ENCODE measurements at regions not wholly inside any gene's neighbourhood (a gene's known extent, or its start where the extent isn't known, plus 50 kb on each side); places are given as distances from the start of the nearest gene placed in this dataset.
"Not testable (repeated sequence)": the region's sequence is repeated elsewhere in the genome, so short reads cannot be mapped to it uniquely, and the experiment has no call there.

GRCh38 chr1:188827400-188827799, 1650.3 kb downstream of the BRINP3 start:
- no peak overlapping the region for H3K4me3 Mint-ChIP-seq
- no peaks in the 10 kb centered on the region for H3K27me3 Mint-ChIP-seq
- no peak overlapping the region for H3K27ac Mint-ChIP-seq
- H3K9me3 Mint-ChIP-seq (ENCODE audit: low read depth), result peaks cover 6% of the 10 kb centered on the region
- no peaks in the 10 kb centered on the region for H3K36me3 Mint-ChIP-seq
- no peak for ATAC-seq
- no peaks in the 10 kb centered on the region for H3K4me1 Mint-ChIP-seq
- DNase-seq, result no peak
- CTCF ChIA-PET, result no interaction called here

GRCh38 chr1:188841111-188841696, 1636.5 kb downstream of the BRINP3 start:
- H3K4me1 Mint-ChIP-seq; DNase-seq; H3K27ac Mint-ChIP-seq; CTCF ChIA-PET; H3K9me3 Mint-ChIP-seq (ENCODE audit: low read depth); ATAC-seq; H3K36me3 Mint-ChIP-seq; H3K27me3 Mint-ChIP-seq; H3K4me3 Mint-ChIP-seq: not testable (repeated sequence)

GRCh38 chr1:188846468-188846867, 1631.2 kb downstream of the BRINP3 start:
- H3K4me1 Mint-ChIP-seq, result no peaks in the 10 kb centered on the region
- peaks cover 5% of the 10 kb centered on the region for H3K9me3 Mint-ChIP-seq (ENCODE audit: low read depth)
- no peak overlapping the region for H3K27ac Mint-ChIP-seq
- DNase-seq (no peak), ATAC-seq (no peak)
- no peak overlapping the region for H3K4me3 Mint-ChIP-seq
- no peaks in the 10 kb centered on the region for H3K27me3 Mint-ChIP-seq
- H3K36me3 Mint-ChIP-seq, result no peaks in the 10 kb centered on the region
- CTCF ChIA-PET, result no interaction called here

- Mint-ChIP-seq H3K27me3 (no peaks in the 10 kb centered on the region), H3K9me3 (ENCODE audit: low read depth) (peaks cover 5% of the 10 kb centered on the region), H3K36me3 (no peaks in the 10 kb centered on the region), H3K4me3 (no peak overlapping the region), H3K27ac (no peak overlapping the region), H3K4me1 (no peaks in the 10 kb centered on the region)
- DNase-seq (no peak), ATAC-seq (no peak)
- CTCF ChIA-PET, result no interaction called here
Observed at GRCh38 chr1:188857526-188858087, 1620.1 kb downstream of the BRINP3 start.

GRCh38 chr1:188867614-188868013, 1610.0 kb downstream of the BRINP3 start:
- DNase-seq, result no peak

GRCh38 chr1:188871164-188871563, 1606.5 kb downstream of the BRINP3 start:
- Mint-ChIP-seq H3K27ac (no peak overlapping the region), H3K27me3 (no peaks in the 10 kb centered on the region), H3K36me3 (no peaks in the 10 kb centered on the region), H3K4me1 (no peaks in the 10 kb centered on the region), H3K4me3 (no peak overlapping the region), H3K9me3 (ENCODE audit: low read depth) (peaks cover 11% of the 10 kb centered on the region)
- ATAC-seq (no peak), DNase-seq (no peak)
- CTCF ChIA-PET, result no interaction called here

More at GRCh38 chr1:188867614-188868013, 1610.0 kb downstream of the BRINP3 start:
- ATAC-seq, result no peak
- Mint-ChIP-seq H3K27me3 (no peaks in the 10 kb centered on the region), H3K27ac (no peak overlapping the region), H3K4me3 (no peak overlapping the region), H3K36me3 (no peaks in the 10 kb centered on the region), H3K4me1 (no peaks in the 10 kb centered on the region), H3K9me3 (ENCODE audit: low read depth) (peaks cover 11% of the 10 kb centered on the region)
- CTCF ChIA-PET, result no interaction called here

GRCh38 chr1:188872376-188872775, 1605.3 kb downstream of the BRINP3 start:
- no peaks in the 10 kb centered on the region for H3K4me1 Mint-ChIP-seq
- H3K27me3 Mint-ChIP-seq, result no peaks in the 10 kb centered on the region
- H3K9me3 Mint-ChIP-seq (ENCODE audit: low read depth), result peaks cover 15% of the 10 kb centered on the region
- no peaks in the 10 kb centered on the region for H3K36me3 Mint-ChIP-seq
- no peak overlapping the region for H3K27ac Mint-ChIP-seq
- ATAC-seq, result no peak
- CTCF ChIA-PET, result no interaction called here
- no peak overlapping the region for H3K4me3 Mint-ChIP-seq
- no peak for DNase-seq

GRCh38 chr1:188877668-188878067, 1600.0 kb downstream of the BRINP3 start:
- DNase-seq (no peak), ATAC-seq (no peak)
- no peaks in the 10 kb centered on the region for H3K27me3 Mint-ChIP-seq
- no peaks in the 10 kb centered on the region for H3K36me3 Mint-ChIP-seq
- no peak overlapping the region for H3K27ac Mint-ChIP-seq
- CTCF ChIA-PET, result no interaction called here
- peaks cover 16% of the 10 kb centered on the region for H3K9me3 Mint-ChIP-seq (ENCODE audit: low read depth)
- no peak overlapping the region for H3K4me3 Mint-ChIP-seq
- no peaks in the 10 kb centered on the region for H3K4me1 Mint-ChIP-seq

GRCh38 chr1:188888386-188888785, 1589.3 kb downstream of the BRINP3 start:
- CTCF ChIA-PET, result no interaction called here

GRCh38 chr1:188889166-188889565, 1588.5 kb downstream of the BRINP3 start:
- H3K36me3 Mint-ChIP-seq, result no peaks in the 10 kb centered on the region
- DNase-seq (no peak), ATAC-seq (no peak)
- H3K27me3 Mint-ChIP-seq, result no peaks in the 10 kb centered on the region
- H3K4me1 Mint-ChIP-seq, result no peaks in the 10 kb centered on the region
- H3K9me3 Mint-ChIP-seq (ENCODE audit: low read depth), result peaks cover 9% of the 10 kb centered on the region
- no peak overlapping the region for H3K27ac Mint-ChIP-seq
- no peak overlapping the region for H3K4me3 Mint-ChIP-seq
- CTCF ChIA-PET, result no interaction called here

More at GRCh38 chr1:188888386-188888785, 1589.3 kb downstream of the BRINP3 start:
- ATAC-seq, result no peak
- Mint-ChIP-seq H3K9me3 (ENCODE audit: low read depth) (peaks cover 9% of the 10 kb centered on the region), H3K4me3 (no peak overlapping the region), H3K4me1 (no peaks in the 10 kb centered on the region), H3K27ac (no peak overlapping the region), H3K27me3 (no peaks in the 10 kb centered on the region), H3K36me3 (no peaks in the 10 kb centered on the region)
- no peak for DNase-seq

- ATAC-seq, result no peak
- no peak for DNase-seq
- Mint-ChIP-seq H3K4me3 (no peak overlapping the region), H3K27me3 (no peaks in the 10 kb centered on the region), H3K36me3 (no peaks in the 10 kb centered on the region), H3K4me1 (no peaks in the 10 kb centered on the region), H3K27ac (no peak overlapping the region), H3K9me3 (ENCODE audit: low read depth) (peaks cover 9% of the 10 kb centered on the region)
- CTCF ChIA-PET, result no interaction called here
Observed at GRCh38 chr1:188891958-188892357, 1585.7 kb downstream of the BRINP3 start.

- Mint-ChIP-seq H3K4me3 (no peak overlapping the region), H3K27ac (no peak overlapping the region), H3K27me3 (no peaks in the 10 kb centered on the region), H3K4me1 (no peaks in the 10 kb centered on the region), H3K9me3 (ENCODE audit: low read depth) (peaks cover 2% of the 10 kb centered on the region), H3K36me3 (no peaks in the 10 kb centered on the region)
- no peak for DNase-seq
- CTCF ChIA-PET, result no interaction called here
- ATAC-seq, result no peak
Observed at GRCh38 chr1:188895611-188896010, 1582.1 kb downstream of the BRINP3 start.

GRCh38 chr1:188903241-188903640, 1574.4 kb downstream of the BRINP3 start:
- Mint-ChIP-seq H3K4me3 (no peak overlapping the region), H3K4me1 (no peaks in the 10 kb centered on the region), H3K9me3 (ENCODE audit: low read depth) (peaks cover 1% of the 10 kb centered on the region), H3K27me3 (no peaks in the 10 kb centered on the region), H3K36me3 (no peaks in the 10 kb centered on the region), H3K27ac (no peak overlapping the region)
- DNase-seq, result no peak
- CTCF ChIA-PET, result no interaction called here
- ATAC-seq, result no peak

- Mint-ChIP-seq H3K4me3 (no peak overlapping the region), H3K27me3 (no peaks in the 10 kb centered on the region), H3K27ac (no peak overlapping the region), H3K9me3 (ENCODE audit: low read depth) (peaks cover 1% of the 10 kb centered on the region), H3K36me3 (no peaks in the 10 kb centered on the region), H3K4me1 (no peaks in the 10 kb centered on the region)
- DNase-seq (no peak), ATAC-seq (no peak)
- CTCF ChIA-PET, result no interaction called here
Observed at GRCh38 chr1:188904201-188904600, 1573.5 kb downstream of the BRINP3 start.

All from activated CD8-positive, alpha-beta memory T cell treated with anti-CD3 and anti-CD28 coated beads, Interleukin-2, amount 10 ng/mL, durations not matched to agents 7 days and 5 days (primary cell).